GM21381 (cell line): ENCODE measurements at regions not wholly inside any gene's neighbourhood (a gene's known extent, or its start where the extent isn't known, plus 50 kb on each side); places are given as distances from the start of the nearest gene placed in this dataset.
A peak's percentile ranks its signal among the peaks of the same experiment; 100 is the strongest.

ENCODE experiments used
- ATAC-seq: cut with Tn5 transposase; IDR thresholded peaks from one replicate; pipeline ENCODE4 v1.9.1; 2021; ENCODE audit warnings: mild to moderate bottlenecking, moderate library complexity; ENCODE audit not compliant: unreplicated experiment

DNA sequence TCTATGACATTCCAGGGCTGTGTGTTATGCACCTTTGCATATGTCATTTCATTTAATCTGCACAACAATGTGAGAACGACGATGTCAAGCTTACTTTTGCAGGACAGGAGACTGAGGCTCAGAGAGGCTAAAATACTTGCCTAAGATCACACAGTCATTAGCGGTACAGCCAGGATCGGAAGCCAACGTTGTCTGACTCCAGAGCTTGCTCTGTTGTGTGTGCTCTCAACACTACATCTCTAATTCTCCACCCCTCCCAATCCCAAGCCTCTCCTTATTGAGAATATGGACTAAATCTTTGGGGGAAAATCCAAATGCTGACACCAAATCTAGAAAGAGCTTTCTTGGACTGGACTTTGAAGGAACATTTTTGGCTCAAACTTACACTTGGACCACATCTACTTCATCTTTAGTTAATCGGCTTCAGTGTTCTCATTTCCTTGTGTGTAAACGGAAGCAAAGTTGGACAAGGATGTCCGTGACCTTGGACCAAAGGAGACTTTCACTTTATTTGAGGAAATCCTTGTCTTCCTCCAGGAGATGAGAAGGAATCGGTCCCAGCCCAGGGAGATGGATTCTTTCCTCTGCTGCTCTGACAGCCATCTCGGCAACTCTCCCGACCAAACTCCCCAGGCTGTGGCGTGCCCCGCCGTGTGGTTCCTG is 242.4 kb downstream of the LPIN1 start:
- ATAC-seq, result no peak

DNA sequence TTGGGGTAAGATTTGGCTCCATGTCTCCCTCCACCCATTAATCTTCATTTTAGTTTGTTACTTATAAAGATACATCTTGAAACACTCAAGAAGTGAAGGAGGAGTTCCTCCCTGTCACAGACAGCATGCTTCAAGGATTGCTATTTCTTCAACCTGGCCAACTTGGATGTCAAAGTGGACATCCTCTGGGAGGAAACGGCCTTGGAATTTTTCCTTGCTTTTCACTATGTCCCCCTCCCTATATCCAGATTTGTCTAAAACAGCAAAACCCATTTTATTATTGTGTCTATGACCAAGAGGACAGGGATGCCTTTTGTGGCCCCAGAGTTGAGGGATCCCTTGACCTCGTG is 242.9 kb downstream of the LPIN1 start:
- ATAC-seq, result no peak

DNA sequence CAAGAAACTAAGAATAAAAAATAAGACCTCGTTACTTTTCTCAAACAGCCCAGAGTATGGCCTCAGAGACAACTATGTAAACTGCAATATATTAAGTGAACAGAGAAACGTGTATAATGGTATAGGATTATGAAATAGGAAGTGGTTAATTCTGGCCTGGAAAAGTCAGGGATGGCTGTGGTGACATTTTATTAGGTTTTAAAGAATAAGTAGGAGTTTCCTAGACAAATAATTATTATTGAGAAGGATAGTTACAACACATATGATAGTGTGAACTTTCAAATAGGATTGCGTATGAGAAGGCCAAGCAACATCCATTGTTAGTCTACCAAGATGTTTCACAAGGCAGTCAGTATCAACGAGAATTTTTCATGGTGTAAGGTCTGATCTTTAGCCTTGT is 244.1 kb downstream of the LPIN1 start:
- no peak for ATAC-seq

DNA sequence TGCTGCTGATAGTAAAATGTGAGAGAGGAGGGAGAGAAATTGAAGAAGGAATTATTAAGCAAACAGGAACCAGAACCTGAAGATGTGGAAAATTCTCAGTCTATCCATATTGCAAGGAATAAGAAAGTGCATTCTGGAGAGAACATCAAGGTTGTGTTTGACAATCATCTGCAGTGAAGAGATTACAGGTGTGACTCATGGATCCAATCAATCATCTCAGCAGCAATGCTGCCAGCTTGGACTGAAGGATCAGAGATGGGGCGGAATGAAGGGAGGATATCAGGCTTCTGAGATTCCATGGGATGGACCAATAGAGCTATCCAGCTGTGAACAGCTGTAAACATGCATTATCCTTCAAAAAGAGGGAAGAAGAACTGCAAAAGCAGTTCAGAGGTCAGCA is 247.3 kb downstream of the LPIN1 start:
- ATAC-seq, result no peak

DNA sequence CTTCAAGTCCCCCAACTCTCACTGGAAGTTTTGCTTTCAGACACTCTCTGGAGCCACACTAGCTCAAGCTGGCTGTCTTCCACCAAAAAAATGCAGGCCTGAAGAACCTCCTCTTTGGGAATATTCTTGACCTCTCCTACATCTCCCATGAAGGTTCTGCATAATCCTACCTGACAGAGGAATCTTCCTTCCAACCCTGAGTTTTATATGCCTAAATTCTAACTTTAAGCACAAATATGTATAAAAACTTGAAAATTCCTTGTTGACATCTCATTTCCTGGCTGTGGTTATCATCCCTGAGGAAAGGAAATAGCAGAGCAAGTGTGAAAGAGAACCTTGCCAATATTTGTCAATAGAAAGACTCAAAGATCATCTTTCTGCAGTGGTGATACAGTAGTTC is 249.0 kb downstream of the LPIN1 start:
- ATAC-seq, result no peak

DNA sequence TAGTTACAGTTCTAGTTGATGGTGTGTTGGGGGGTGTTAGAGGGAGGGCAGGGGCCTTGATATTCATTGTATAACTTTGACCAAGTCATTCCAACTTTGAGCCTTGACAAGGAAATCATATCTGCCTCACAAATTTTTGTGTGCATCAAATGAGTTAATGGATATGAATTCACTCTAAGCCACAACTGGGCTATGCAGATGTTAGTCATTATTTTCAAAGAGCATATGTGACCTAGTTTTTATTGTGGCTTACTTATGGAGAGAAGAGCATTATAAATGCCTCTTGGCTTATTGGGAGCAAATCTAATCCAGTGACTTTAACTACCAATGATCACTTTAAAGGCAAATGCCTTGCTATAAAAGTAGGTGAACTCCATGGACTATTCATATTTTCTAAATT is 250.2 kb downstream of the LPIN1 start:
- ATAC-seq, result no peak

DNA sequence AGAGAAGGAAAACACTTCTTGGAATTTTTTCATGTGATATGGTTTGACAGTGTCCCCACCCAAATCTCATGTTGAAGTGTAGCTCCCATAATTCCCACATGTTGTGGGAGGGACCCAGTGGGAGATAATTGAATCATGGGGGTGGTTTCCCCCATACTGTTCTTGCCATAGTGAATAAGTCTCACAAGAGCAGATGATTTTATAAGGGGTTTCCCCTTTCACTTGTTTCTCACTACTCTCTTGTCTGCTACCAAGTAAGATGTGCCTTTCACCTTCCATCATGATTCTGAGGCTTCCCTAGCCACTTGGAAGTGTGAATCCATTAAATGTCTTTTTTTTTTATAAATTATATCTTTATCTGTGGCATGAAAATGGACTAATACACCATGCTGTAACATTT is 250.7 kb downstream of the LPIN1 start:
- no peak for ATAC-seq

DNA sequence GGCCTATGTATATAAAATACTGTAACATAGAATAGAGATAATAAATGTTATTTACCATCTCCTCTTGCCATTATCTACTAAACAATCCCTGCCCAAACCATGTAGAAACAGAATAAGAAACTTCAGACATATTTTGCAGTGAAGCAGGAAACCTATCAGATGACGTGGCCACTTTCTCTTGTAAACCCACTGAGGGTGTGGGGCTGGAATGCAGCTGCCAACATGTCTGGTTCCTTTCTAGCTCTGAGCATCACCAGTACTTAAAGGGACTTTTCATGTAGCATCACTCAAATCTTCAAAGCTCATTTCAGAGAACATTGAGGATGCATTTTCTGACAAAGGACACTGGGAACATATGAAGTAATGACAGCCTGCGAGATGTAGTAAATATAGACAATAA is 251.8 kb downstream of the LPIN1 start:
- peak; percentile 73 for ATAC-seq

DNA sequence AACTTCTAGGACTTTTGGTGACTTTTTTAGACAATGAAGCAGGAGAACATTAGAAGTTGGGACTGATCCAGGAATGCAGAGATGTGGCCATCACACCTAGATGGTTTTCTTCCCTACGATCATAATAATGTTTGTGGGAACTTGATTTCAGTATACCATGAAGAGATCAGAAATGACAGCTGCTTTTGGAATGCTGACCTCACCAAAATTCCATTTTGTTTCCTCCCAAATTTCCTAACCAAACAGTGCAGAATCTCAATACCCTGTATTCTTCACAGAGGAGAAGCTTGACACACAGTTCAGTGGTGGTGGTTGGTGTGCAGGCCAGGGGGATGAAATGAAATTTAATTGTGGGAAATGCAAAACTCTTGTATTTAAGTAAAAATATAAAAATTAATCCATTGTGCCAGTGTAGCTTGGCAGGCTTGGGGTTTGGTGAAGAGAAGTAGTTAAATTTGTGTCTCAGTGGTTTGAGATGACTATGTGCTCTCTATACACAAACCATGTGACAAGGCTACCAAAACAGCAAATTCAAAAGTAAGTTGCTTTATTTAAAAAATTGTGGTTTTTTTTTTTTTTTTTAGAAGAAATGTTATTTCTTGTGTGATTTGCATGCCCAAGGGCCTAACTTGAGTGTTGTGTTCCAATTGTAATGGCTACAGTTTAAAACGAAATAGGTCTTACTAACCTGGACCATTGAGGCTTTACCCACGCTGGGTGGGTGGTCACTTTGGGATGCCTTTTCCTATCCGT is 252.4 kb downstream of the LPIN1 start:
- no peak for ATAC-seq

DNA sequence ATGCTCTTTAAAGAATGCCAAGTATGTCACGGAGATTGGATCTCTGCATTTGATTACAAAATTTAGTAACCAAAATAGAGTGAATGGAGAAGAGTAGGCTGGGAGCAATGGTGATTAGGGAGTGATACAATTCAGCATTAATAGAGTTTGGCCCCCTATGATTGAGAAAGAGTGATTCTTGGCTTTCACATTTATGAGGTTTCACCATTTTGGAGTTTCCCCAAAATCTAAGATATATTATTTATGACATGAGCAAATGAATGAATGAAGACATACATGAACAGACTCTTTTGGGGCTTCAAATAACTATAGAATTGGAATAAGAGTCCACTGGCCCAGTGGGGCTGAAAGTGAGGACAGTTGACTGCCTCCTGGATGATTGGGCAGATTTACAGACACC is 255.2 kb downstream of the LPIN1 start:
- no peak for ATAC-seq

DNA sequence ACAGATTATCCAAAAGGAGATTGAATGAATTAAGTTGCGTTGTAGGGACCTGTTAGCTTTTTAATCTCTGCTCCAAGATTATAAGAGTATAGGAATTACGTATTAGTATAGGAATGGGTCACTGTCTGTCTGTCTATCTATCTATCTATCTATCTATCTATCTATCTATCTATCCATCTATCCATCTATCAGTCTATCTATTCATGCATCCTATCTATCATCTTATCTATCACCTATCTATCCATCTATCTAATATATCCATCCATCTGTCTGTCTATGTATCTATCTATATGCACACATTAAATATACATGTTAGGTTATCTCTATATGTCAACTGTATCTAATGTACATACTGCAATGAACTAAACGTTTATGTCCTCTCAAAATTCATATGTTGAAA is 255.8 kb downstream of the LPIN1 start:
- ATAC-seq, result no peak

DNA sequence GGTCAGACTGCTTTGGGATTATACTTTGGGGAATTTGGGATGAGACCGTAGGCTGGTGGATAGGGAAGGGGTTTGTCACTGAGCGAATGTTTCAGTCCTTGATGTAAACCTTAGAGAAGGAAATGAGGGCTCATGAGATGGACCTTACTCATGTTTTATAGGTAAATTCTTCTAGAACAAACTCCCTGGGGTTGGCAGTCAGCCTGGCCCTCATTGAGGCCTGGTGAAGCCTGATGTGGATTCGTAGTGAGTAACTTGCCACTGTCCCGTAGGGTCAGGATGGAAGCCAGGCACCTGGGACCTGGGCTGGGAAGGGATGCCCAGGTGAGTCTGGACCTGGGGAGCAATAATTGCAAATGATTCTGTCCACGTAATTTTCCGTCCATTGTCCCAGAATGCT is 258.3 kb downstream of the LPIN1 start:
- no peak for ATAC-seq

DNA sequence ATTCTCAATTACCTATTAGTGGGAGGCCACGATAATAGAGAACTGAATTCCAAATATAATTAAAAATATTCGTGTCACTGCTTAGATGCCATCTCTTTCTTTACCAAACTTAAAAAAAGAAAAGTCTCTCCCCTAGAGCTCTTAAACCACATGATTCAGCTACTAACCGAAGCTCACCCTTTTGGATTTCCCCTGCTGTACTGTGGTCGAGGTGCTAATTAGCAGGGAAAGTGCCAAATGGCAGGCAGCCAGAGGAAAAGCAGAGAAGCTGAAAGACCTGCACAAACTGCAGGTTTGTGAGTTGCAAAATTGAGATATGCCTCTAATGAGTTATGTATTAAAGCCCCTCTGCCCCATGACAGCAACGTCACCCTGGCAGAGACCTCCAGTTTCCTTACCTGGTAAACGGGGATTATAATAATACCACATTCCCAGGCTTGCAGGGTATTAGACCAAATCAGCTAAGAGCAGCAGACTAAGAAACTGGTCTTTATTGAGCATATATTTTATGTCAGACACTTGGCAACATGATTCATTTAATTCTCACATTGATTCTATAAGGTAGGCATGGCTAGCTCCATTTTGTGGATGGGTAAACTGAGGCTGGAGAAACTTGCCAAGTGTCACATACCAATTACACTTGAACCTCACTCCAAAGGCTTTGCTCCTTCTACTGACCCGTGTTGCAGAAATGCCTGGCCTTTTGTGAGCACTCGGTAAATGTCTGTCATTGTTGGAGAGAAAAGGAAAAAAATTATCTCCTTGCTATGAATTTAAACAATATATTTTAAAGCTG is 259.7 kb downstream of the LPIN1 start:
- peak; percentile 79 for ATAC-seq

DNA sequence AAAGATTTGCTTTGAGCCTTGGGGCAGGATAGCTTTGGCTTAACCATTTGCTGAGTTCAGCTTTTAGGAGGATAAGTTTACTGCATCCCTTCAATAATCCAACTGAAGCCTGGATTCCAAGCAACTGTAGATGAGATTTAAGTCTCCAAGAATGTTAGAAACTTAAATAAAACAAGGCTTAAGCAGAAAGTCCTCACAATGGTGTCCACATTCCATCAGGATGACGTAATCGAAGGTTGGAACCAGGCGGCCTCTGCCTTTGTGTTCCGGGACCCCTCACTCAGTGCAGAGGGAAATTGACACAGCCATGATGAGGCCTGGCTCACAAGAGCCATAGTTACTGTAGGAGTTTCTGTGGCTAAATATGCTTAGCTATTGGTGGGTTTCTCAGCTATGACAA is 260.4 kb downstream of the LPIN1 start:
- no peak for ATAC-seq

DNA sequence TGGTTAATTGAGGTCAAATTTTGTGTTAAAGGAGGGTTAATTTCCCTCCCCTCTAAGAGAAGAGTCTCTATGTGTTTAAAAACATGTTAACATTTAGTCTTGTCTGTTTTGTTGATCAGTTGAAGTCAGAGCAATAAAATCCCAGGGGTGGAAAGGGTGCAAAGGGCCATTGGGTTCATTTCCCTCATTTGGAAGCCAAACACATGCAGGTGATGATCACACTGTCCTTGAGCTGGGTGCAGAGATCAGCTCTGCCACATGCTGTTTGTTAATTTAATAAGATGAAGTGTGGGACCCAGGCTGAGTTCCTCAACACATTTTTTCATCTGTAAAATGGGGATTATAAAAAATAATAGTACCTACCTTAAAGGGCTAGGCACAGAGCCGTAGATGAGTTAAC is 260.9 kb downstream of the LPIN1 start:
- ATAC-seq, result no peak

DNA sequence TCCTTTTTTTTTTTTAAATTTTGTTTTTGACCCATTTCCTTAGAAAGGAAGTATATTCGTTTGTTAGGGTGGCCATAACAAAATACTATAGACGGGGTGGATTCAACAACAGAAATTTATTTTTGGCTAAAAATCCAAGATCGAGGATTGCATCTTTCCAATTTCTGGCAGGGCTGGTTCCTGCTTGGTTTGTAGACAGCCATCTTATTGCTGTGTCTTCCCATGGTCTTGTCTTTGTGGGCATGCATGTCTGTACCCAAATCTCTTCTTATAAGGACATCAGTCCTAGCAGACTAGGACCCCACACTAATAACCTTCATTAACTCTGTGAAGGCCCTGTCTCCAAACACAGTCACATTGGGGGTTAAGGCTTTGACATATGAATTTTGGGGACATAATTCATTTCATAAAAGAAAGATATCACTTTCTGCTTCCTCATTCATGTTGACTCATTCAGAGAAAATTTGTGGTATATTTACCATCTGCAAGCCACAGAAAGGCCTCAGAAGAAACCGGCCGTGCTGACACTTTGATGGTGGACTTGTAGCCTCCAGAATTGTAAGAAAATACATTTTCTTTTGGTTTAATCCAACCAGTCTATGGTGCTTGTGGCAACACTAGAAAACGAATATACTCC is 262.1 kb downstream of the LPIN1 start:
- ATAC-seq, result peak; percentile 73

DNA sequence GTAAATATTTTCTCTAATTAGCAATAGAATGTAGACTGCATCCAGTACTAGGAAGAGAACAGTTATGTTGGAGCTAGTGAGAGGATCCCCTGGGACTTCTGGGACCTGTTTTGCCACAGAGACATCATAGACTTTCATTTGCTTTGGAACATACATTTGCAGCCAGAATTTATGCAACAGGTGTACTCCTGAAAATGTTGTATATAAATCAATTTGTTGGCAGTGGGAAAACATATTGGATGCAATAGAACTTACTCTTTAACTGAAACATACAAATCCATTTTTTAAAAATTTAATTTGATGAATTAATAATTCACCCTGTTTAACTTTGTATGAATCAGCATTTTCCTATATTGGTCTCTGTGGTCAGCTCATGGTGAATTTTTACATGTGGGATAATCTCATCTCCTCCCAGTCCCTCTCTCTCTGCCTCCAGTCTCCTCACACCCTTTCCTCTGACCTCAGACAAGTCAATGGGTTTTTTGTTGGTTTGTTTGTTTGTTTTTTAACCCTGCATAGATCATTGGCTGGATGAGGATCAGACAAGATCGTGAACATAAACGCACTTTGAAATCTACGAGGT is 263.0 kb downstream of the LPIN1 start:
- ATAC-seq, result no peak

DNA sequence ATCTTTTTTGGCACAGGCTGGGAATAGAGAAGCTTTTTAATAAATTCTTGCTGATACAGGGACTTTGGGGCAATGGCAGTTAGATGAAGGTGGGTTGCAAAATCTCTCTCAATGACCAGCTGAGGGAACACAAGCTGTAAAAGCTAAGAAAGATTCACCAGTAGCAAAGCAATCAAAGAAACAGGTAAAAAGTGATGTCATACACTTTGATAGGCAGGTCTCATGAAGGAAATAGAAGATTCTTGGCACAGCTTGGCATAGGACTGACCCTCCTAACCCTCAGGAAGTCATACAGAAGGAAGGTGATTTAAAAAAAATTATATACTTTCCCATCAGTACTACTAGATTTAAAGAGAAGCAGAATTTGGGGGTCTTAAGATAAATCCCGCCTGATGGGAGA is 263.6 kb downstream of the LPIN1 start:
- ATAC-seq, result no peak

DNA sequence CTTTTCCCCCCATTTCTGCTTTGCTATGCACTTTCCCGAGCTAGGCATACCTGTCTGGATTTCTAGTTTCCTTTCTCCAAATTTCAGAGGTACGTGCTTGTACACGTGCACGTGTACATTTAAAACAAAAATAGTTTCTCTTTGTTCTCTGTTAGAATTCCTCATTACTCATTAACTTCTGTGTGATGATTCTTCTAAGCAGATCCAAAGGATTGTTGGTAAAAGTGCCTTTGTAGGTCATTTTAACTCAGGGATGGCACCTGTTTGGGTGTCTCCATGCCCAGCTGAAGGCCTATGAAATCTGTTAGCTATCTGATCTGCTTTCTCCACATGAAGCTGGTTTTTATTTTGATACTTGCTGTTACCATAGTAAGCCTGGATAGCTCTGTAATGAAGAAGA is 264.3 kb downstream of the LPIN1 start:
- no peak for ATAC-seq

DNA sequence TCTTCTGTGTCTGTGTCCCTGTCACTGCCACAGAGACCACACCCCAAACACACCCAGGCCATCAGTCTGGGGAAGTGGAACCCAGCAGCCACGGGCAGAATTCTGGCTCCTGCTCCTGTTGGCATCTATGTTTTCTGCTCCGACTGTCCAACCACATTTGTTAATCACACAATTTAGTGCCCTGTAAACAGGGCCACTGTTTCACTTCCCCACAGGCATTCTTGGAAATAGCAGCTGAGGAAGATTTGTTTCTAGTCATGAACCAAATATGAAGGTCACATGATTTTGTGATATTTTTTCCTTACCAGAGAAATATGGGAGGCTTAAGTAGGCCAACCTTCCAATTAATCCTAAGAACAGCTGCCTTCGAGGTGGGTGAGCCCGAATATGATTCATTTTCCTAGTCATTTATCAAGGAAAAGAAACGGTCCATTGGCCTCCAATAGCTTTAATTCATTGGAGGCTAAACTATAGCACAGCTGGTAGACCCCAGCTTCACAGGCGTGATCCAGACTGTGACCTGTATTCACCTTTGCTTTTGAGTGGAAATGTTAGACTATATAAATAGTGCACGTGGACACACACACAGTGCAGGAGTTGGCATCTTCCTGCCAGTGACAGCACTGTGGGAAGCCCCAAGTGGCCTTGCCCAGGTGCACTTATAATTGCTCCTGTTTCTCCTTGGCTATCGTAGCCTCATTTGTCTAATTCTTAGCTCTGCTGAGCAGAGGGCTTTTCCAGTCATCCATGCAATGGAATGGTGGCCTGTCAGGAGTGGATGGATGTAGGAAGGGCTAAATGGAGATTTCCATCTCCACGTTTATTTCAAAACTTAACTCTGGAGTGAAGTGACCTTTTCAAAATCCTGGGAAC is 267.9 kb downstream of the LPIN1 start:
- ATAC-seq, result no peak
